ENCODE measurements at regions not wholly inside any gene's neighbourhood (a gene's known extent, or its start where the extent isn't known, plus 50 kb on each side); places are given as distances from the start of the nearest gene placed in this dataset.
"Not testable (repeated sequence)": the region's sequence is repeated elsewhere in the genome, so short reads cannot be mapped to it uniquely, and the experiment has no call there.

GRCh38 chr5:167855818-167856217 lies 435.6 kb upstream of the WWC1 start:
- H3K4me3 ChIP-seq (ENCODE audit: low read depth, low read length): no peak overlapping the region

GRCh38 chr5:167857321-167857720 lies 434.1 kb upstream of the WWC1 start:
- H3K4me3 ChIP-seq (ENCODE audit: low read depth, low read length): no peak overlapping the region

GRCh38 chr5:167858186-167858855 lies 433.1 kb upstream of the WWC1 start:
- not testable (repeated sequence) for H3K4me3 ChIP-seq (ENCODE audit: low read depth, low read length)

- no peak overlapping the region for H3K4me3 ChIP-seq (ENCODE audit: low read depth, low read length)
These were observed 430.1 kb upstream of the WWC1 start for GRCh38 chr5:167861129-167861927.

GRCh38 chr5:167861928-167862426 lies 429.5 kb upstream of the WWC1 start:
- H3K4me3 ChIP-seq (ENCODE audit: low read depth, low read length): no peak overlapping the region

GRCh38 chr5:167863883-167864282 lies 427.6 kb upstream of the WWC1 start:
- no peak overlapping the region for H3K4me3 ChIP-seq (ENCODE audit: low read depth, low read length)

GRCh38 chr5:167864801-167865200 lies 426.6 kb upstream of the WWC1 start:
- H3K4me3 ChIP-seq (ENCODE audit: low read depth, low read length): no peak overlapping the region

- H3K4me3 ChIP-seq (ENCODE audit: low read depth, low read length): no peak overlapping the region
These were observed 424.6 kb upstream of the WWC1 start for GRCh38 chr5:167866797-167867196.

- H3K4me3 ChIP-seq (ENCODE audit: low read depth, low read length): no peak overlapping the region
These were observed 424.2 kb upstream of the WWC1 start for GRCh38 chr5:167867281-167867680.

- H3K4me3 ChIP-seq (ENCODE audit: low read depth, low read length): no peak overlapping the region
These were observed 422.3 kb upstream of the WWC1 start for GRCh38 chr5:167869125-167869524.

GRCh38 chr5:167870055-167870454 lies 421.4 kb upstream of the WWC1 start:
- no peak overlapping the region for H3K4me3 ChIP-seq (ENCODE audit: low read depth, low read length)

- no peak overlapping the region for H3K4me3 ChIP-seq (ENCODE audit: low read depth, low read length)
These were observed 420.4 kb upstream of the WWC1 start for GRCh38 chr5:167871091-167871490.

GRCh38 chr5:167872791-167873190 lies 418.7 kb upstream of the WWC1 start:
- H3K4me3 ChIP-seq (ENCODE audit: low read depth, low read length): no peak overlapping the region

- no peak overlapping the region for H3K4me3 ChIP-seq (ENCODE audit: low read depth, low read length)
These were observed 414.2 kb upstream of the WWC1 start for GRCh38 chr5:167877114-167877722.

- no peak overlapping the region for H3K4me3 ChIP-seq (ENCODE audit: low read depth, low read length)
These were observed 413.5 kb upstream of the WWC1 start for GRCh38 chr5:167877924-167878323.

GRCh38 chr5:167880420-167880819 lies 411.0 kb upstream of the WWC1 start:
- H3K4me3 ChIP-seq (ENCODE audit: low read depth, low read length): no peak overlapping the region

- H3K4me3 ChIP-seq (ENCODE audit: low read depth, low read length): no peak overlapping the region
These were observed 410.4 kb upstream of the WWC1 start for GRCh38 chr5:167881041-167881440.

- no peak overlapping the region for H3K4me3 ChIP-seq (ENCODE audit: low read depth, low read length)
These were observed 405.2 kb upstream of the WWC1 start for GRCh38 chr5:167886196-167886595.

GRCh38 chr5:167888393-167888792 lies 403.1 kb upstream of the WWC1 start:
- H3K4me3 ChIP-seq (ENCODE audit: low read depth, low read length): no peak overlapping the region

GRCh38 chr5:167889276-167889675 lies 402.2 kb upstream of the WWC1 start:
- no peak overlapping the region for H3K4me3 ChIP-seq (ENCODE audit: low read depth, low read length)

GRCh38 chr5:167892352-167893115 lies 398.9 kb upstream of the WWC1 start:
- H3K4me3 ChIP-seq (ENCODE audit: low read depth, low read length): no peak overlapping the region

Measured in iPS-11a (cell line).